Heart right ventricle (tissue), 16 donors: ENCODE measurements at regions not wholly inside any gene's neighbourhood (a gene's known extent, or its start where the extent isn't known, plus 50 kb on each side); places are given as distances from the start of the nearest gene placed in this dataset.

Experiments
- ATAC-seq, 8 donors: fragments of 200-7000 bp; cut with Tn5 transposase; one replicate each; pipeline ENCODE4 v1.9.1; 2020; ENCODE audit warnings: mild to moderate bottlenecking in 8 of 8, moderate library complexity in 8 of 8, moderate number of reproducible peaks in 1 of 8
- DNase-seq, 2 donors: peaks; one replicate each; pipeline ENCODE4 v3.0.0-alpha.2; 2020
- H3K27ac ChIP-seq, 10 donors: fragments of 200-600 bp; sonication (generic) in 2 of 10; one replicate each; pipeline versions ENCODE4 v1.5.0 to v1.8.0; 2020 to 2022; ENCODE audit warnings: mild to moderate bottlenecking in 3 of 10
- H3K27me3 ChIP-seq, 7 donors: fragments of 200-600 bp; one replicate each; pipeline ENCODE4 v1.8.0; 2021 to 2022; ENCODE audit warnings: mild to moderate bottlenecking in 2 of 7
- H3K36me3 ChIP-seq, 9 donors: fragments of 200-600 bp; sonication (generic) in 1 of 9; one replicate each; pipeline versions ENCODE4 v1.5.0 to v1.8.0; 2020 to 2022; ENCODE audit warnings: mild to moderate bottlenecking in 2 of 9
- H3K4me1 ChIP-seq, 9 donors: fragments of 200-600 bp; sonication (generic) in 1 of 9; one replicate each; pipeline versions ENCODE4 v1.5.0 to v1.8.0; 2020 to 2022; ENCODE audit warnings: mild to moderate bottlenecking in 4 of 9
- H3K4me3 ChIP-seq, 10 donors: fragments of 200-600 bp; sonication (generic) in 2 of 10; one replicate each; pipeline versions ENCODE4 v1.5.0 to v1.8.0; 2020 to 2022; ENCODE audit warnings: mild to moderate bottlenecking in 7 of 10, moderate library complexity in 2 of 10
- H3K9me3 ChIP-seq, 11 donors: fragments of 200-600 bp in 10 of 11; sonication (generic) in 2 of 11; one replicate each; pipeline versions ENCODE4 v1.5.0 to v1.8.0; 2013 to 2022; ENCODE audit warnings: mild to moderate bottlenecking in 2 of 11, control low read depth in 1 of 11, moderate library complexity in 1 of 11
- WGBS, 2 donors: extraction: QIAGEN DNeasy Blood & Tissue Kit; methylation state at CpG; one replicate each; pipeline ENCODE4 v1.1.7; 2013; ENCODE audit warnings: inconsistent platforms in 1 of 2; 5-methylcytosine and 5-hydroxymethylcytosine counted together
- intact Hi-C, 10 donors: fragments of 100-400 bp; cut with DNase I; formaldehyde crosslinking; loops; one replicate each; pipeline versions ENCODE4 v1.11.1 to v1.14.2; 2022
- TF ChIP-seq, protein P1 (sequence below), 9 donors: fragments of 200-600 bp; sonication (generic) in 2 of 9; IDR thresholded peaks; one replicate each; pipeline versions ENCODE4 v1.5.0 to v1.8.0; 2021 to 2022; ENCODE audit warnings: antibody characterized with exemption in 9 of 9, mild to moderate bottlenecking in 5 of 9, moderate library complexity in 1 of 9
- donor health status: Arrhythmogenic right ventricular cardiomyopathy.
- donor health status: ischemic (EF 13 %, LVEDD 7.1; RV severe dilation, severe dysfunction).
- donor health status: healthy with polysubstance abuse.
- donor health status: DM: no; HTN: yes; CAD: no.
- donor health status: DM: no; HTN: no; CAD: no.
- donor health status: ischemic (EF 25% LVEDD 6.9; RV normal size, moderate dysfunction).
- donor health status: ischemic (EF 25% LVEDD 5.7; RV mildly dilated, moderate dysfunction).
- donor health status: healthy.
- donor health status: DM: yes; HTN: yes; CAD: no.
- donor health status: Ischemic cardiomyopathy.
- donor health status: ischemic (EF 35%, LVEDD 5.7; RV mildly dilated, moderate dysfunction).
- donor health status: nonischemic (EF 11% LVEDD 7.7; RV severe dilation, severe dysfunction).
- donor health status: DM: yes; HTN: yes; CAD: no.
- donor health status: PGD.
- donor health status: ischemic (EF 29% LVEDD 5.4; RV normal size, mild dysfunction).
- donor health status: nonischemic (EF 23%, LVEDD 6.1; RV moderate dilation, normal function).

DNA sequence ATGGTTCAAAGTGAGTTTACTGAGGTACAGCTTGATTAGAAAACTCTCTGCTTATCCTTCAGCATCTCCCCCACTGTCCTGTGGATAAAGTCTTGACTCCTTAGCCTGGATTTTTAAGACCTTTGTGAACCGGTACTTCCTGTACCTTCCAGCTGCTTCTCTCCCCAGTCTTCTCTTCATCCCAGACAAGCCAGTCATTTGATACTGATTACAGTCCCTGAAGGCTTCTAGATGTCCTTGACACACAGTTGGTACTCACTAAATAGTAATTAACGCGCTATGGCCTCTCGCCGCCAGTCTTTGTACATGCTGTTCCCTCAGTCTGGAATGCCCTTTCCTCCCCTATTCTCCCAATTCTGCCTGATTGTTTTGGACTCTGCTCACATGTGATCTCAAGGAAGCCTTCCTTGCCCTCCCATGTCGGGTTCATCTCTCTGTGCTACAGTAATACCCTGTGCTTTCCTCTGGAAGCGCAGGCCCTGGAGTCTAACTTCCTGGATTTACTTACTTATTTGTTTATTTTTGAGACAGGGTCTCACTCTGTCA is 50.6 kb upstream of the PTGR2 start:
- Histone ChIP-seq H3K4me3 (no peak overlapping the region), H3K4me1 (peaks cover 0 to 10% (median 0%) of the 10 kb centered on the region in 9 donors), H3K27me3 (no peaks in the 10 kb centered on the region), H3K27ac (no peak overlapping the region), H3K36me3 (peaks cover 0 to 13% (median 0%) of the 10 kb centered on the region in 9 donors), H3K9me3 (no peaks in the 10 kb centered on the region)
- DNase-seq: no peak
- WGBS, 2 donors: 96 to 97% methylated on average over 7 of the region's 7 CpGs
- TF ChIP-seq, protein P1, sequence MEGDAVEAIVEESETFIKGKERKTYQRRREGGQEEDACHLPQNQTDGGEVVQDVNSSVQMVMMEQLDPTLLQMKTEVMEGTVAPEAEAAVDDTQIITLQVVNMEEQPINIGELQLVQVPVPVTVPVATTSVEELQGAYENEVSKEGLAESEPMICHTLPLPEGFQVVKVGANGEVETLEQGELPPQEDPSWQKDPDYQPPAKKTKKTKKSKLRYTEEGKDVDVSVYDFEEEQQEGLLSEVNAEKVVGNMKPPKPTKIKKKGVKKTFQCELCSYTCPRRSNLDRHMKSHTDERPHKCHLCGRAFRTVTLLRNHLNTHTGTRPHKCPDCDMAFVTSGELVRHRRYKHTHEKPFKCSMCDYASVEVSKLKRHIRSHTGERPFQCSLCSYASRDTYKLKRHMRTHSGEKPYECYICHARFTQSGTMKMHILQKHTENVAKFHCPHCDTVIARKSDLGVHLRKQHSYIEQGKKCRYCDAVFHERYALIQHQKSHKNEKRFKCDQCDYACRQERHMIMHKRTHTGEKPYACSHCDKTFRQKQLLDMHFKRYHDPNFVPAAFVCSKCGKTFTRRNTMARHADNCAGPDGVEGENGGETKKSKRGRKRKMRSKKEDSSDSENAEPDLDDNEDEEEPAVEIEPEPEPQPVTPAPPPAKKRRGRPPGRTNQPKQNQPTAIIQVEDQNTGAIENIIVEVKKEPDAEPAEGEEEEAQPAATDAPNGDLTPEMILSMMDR (IDR thresholded peaks at IDR 0.05): no peak
- ATAC-seq: no peak
- intact Hi-C loops: no loop called here

DNA sequence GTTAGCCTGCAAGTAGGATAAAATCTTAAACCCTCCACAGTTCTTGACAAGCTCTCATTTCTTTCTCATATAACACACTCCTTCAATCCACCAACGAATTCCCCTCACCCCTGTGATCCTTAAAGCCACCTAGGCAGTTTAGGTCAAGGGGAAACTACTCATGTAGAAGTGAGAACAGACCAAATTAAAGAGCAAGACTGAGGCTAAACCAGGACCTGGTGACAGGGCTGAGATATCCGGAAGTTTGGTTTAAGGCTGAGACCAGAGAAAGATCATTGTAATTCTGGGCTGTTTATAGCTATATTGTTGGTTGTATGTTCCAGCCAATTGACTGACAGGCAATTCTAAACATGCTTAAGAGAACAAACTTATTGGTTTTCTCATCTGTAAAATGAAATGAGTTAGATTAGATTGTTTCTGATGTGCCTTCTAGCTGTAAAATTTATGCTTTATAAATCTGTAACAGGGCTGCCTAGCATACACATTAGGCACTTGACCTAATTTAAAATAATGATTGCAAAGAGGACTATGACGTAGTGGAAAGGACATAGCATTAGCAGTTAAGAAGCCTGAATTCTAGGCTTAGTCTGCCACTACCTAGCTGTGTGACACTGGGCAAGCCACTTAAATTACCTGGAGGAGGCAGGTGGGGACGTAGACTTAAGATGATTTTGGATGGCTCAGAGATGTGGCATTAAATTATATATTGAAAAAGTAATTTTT is 53.9 kb upstream of the PTGR2 start:
- Histone ChIP-seq H3K36me3 (peaks cover 0 to 13% (median 0%) of the 10 kb centered on the region in 9 donors), H3K4me1 (peaks cover 0 to 23% (median 11%) of the 10 kb centered on the region in 9 donors), H3K4me3 (no peak overlapping the region), H3K27me3 (no peaks in the 10 kb centered on the region), H3K9me3 (no peaks in the 10 kb centered on the region), H3K27ac (no peak overlapping the region)
- intact Hi-C loops: no loop called here
- DNase-seq: no peak
- TF ChIP-seq, protein P1 (IDR thresholded peaks at IDR 0.05): no peak
- WGBS, 2 donors: 85 to 90% methylated on average over 4 of the region's 4 CpGs
- ATAC-seq: no peak

DNA sequence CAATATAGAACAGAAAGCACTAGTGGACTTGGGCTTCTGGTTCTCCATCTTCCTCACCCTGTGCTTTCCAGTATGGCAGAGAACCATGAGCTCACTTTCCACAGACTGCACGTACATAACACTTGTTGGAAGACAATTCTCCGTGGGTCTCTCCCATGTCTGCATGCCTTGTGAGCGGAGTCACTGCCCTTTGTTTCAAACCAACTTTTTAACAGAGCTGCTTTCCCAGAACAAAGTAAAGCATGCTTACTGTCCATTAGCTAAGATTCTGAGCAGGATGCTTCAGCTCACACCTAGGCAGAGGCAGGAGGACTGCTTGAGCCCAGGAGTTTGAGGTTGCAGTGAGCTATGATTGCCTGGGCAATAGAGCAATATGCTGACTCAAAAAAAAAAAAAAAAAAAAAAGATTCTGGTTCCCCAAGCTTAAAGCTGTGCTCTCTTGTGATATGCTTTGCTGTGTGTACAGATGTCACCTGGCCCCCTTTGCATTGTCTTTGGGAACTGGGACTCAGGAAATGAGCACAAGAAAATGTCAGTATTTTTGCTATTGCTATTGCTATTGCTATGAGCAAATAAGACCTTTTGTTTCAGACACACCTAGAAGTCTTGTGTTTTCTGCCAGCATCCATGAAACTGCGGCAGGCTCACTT is 54.6 kb upstream of the PTGR2 start:
- peaks cover 0 to 23% (median 10%) of the 10 kb centered on the region in 9 donors for H3K4me1 ChIP-seq
- no peak overlapping the region for H3K27ac ChIP-seq
- H3K27me3 ChIP-seq: no peaks in the 10 kb centered on the region
- DNase-seq (no peak), ATAC-seq (no peak)
- no peak overlapping the region for H3K4me3 ChIP-seq
- 93 to 94% methylated on average over 4 of the region's 4 CpGs for WGBS, 2 donors
- H3K36me3 ChIP-seq: peaks cover 0 to 13% (median 0%) of the 10 kb centered on the region in 9 donors
- TF ChIP-seq, protein P1 (IDR thresholded peaks at IDR 0.05): no peak
- H3K9me3 ChIP-seq: no peaks in the 10 kb centered on the region
- intact Hi-C loops: no loop called here

DNA sequence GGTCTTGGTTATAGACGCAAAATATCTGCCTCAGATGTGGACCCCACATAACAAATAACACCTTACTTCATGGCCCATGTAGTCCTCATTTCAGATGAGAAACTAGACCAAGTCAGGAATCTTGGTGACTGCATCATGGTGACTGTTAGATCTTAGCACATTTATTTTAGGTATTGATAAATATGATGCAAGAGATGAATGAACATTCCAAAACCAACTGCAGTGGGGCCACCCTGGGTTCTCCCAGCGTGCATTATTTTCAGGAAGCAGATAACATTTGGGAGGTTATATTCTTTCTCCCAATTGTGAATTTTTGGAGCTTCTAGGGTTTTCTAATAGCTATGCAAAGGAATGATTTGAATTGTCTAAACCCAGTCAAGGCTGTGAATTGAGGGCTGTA is 55.2 kb upstream of the PTGR2 start:
- Histone ChIP-seq H3K4me1 (peaks cover 0 to 23% (median 10%) of the 10 kb centered on the region in 9 donors), H3K27ac (no peak overlapping the region), H3K4me3 (no peak overlapping the region), H3K9me3 (no peaks in the 10 kb centered on the region), H3K27me3 (no peaks in the 10 kb centered on the region), H3K36me3 (peaks cover 0 to 7% (median 0%) of the 10 kb centered on the region in 9 donors)
- ATAC-seq (no peak), DNase-seq (no peak)
- intact Hi-C loops: no loop called here
- WGBS, 2 donors: 95 to 97% methylated on average over 2 of the region's 2 CpGs
- TF ChIP-seq, protein P1 (IDR thresholded peaks at IDR 0.05): no peak
